Panc1 (cell line): ENCODE measurements at regions not wholly inside any gene's neighbourhood (a gene's known extent, or its start where the extent isn't known, plus 50 kb on each side); places are given as distances from the start of the nearest gene placed in this dataset.

Source experiments
- POLR2AphosphoS5 ChIP-seq: IDR thresholded peaks from 2 replicates; pipeline ENCODE4 v1.6.1; 2012; ENCODE audit warnings: mild to moderate bottlenecking, low read depth, low read length, moderate library complexity
- SIN3A ChIP-seq: IDR thresholded peaks from 2 replicates; pipeline ENCODE4 v1.6.1; 2012; ENCODE audit warnings: low read depth, mild to moderate bottlenecking, low read length, moderate library complexity, borderline replicate concordance; ENCODE audit not compliant: insufficient read depth
- TCF7L2 ChIP-seq: IDR thresholded peaks from 2 replicates; pipeline ENCODE4 v1.6.1; 2011; ENCODE audit warnings: mild to moderate bottlenecking, low read depth, low read length, inconsistent platforms
- TF ChIP-seq, protein P1 (sequence below): fragments of 450-650 bp; IDR thresholded peaks from 2 replicates; pipeline ENCODE4 v1.5.1; 2017; ENCODE audit warnings: mild to moderate bottlenecking
- TF ChIP-seq, protein P2 (sequence below), 2 experiments: IDR thresholded peaks; 2 replicates each; pipeline ENCODE4 v1.6.1; 2011 to 2012; ENCODE audit warnings: low read depth in 2 of 2, control low read depth in 1 of 2, low read length in 1 of 2, mild to moderate bottlenecking in 1 of 2, moderate library complexity in 1 of 2; ENCODE audit not compliant: insufficient read depth in 1 of 2

DNA sequence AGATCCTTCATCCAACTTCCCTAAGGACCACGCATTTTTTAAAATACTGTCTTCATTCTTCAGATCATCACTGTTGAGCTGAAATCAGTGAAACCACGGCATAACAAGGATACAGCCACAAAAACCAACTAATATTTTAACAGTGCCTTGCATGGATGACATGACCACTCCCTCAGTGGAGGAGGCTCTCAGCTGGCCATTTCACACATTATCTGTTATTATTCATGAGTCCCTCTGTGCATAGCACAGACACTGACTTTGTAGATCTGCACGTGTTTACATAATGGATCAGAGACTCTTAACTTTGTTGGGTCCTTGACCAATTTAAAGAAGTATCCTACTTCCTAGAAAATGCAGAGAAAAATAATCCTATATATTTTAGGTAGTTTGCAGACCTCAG lies 104.8 kb upstream of the NUDT7 start:
- TF ChIP-seq, protein P1, sequence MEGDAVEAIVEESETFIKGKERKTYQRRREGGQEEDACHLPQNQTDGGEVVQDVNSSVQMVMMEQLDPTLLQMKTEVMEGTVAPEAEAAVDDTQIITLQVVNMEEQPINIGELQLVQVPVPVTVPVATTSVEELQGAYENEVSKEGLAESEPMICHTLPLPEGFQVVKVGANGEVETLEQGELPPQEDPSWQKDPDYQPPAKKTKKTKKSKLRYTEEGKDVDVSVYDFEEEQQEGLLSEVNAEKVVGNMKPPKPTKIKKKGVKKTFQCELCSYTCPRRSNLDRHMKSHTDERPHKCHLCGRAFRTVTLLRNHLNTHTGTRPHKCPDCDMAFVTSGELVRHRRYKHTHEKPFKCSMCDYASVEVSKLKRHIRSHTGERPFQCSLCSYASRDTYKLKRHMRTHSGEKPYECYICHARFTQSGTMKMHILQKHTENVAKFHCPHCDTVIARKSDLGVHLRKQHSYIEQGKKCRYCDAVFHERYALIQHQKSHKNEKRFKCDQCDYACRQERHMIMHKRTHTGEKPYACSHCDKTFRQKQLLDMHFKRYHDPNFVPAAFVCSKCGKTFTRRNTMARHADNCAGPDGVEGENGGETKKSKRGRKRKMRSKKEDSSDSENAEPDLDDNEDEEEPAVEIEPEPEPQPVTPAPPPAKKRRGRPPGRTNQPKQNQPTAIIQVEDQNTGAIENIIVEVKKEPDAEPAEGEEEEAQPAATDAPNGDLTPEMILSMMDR, result no peak
- TF ChIP-seq, protein P2, sequence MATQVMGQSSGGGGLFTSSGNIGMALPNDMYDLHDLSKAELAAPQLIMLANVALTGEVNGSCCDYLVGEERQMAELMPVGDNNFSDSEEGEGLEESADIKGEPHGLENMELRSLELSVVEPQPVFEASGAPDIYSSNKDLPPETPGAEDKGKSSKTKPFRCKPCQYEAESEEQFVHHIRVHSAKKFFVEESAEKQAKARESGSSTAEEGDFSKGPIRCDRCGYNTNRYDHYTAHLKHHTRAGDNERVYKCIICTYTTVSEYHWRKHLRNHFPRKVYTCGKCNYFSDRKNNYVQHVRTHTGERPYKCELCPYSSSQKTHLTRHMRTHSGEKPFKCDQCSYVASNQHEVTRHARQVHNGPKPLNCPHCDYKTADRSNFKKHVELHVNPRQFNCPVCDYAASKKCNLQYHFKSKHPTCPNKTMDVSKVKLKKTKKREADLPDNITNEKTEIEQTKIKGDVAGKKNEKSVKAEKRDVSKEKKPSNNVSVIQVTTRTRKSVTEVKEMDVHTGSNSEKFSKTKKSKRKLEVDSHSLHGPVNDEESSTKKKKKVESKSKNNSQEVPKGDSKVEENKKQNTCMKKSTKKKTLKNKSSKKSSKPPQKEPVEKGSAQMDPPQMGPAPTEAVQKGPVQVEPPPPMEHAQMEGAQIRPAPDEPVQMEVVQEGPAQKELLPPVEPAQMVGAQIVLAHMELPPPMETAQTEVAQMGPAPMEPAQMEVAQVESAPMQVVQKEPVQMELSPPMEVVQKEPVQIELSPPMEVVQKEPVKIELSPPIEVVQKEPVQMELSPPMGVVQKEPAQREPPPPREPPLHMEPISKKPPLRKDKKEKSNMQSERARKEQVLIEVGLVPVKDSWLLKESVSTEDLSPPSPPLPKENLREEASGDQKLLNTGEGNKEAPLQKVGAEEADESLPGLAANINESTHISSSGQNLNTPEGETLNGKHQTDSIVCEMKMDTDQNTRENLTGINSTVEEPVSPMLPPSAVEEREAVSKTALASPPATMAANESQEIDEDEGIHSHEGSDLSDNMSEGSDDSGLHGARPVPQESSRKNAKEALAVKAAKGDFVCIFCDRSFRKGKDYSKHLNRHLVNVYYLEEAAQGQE (IDR thresholded peaks at IDR 0.05; ENCODE audit: insufficient read depth in 1 of 2, low read depth in 2 of 2, low read length in 1 of 2), result no peak
- TF ChIP-seq POLR2AphosphoS5, result no peak
- no peak for TF ChIP-seq SIN3A
- TF ChIP-seq TCF7L2, result no peak
